GM21786 (cell line): ENCODE measurements at regions not wholly inside any gene's neighbourhood (a gene's known extent, or its start where the extent isn't known, plus 50 kb on each side); places are given as distances from the start of the nearest gene placed in this dataset.

Experiments
- ATAC-seq: cut with Tn5 transposase; IDR thresholded peaks from one replicate; pipeline ENCODE4 v1.9.1; 2021; ENCODE audit not compliant: unreplicated experiment

DNA sequence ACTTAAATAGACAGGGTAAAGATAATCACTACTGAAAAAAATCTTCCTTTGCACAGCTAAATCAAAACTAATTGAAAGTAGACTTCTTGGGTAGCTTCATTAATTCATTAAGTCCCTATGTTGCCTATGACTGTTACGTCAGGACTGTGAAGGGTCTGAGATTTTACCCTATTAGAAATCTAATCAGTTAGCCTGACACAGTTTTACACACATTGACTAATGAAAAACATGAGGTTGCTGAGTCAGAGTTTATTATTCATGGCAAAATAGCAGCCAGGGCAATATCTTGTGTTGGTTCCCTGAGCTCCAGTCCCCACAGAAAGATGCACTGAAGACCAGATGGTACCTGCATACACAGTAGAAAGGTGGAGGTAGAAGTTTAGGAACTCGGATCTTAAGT lies 262.5 kb upstream of the ZP4 start:
- no peak for ATAC-seq

DNA sequence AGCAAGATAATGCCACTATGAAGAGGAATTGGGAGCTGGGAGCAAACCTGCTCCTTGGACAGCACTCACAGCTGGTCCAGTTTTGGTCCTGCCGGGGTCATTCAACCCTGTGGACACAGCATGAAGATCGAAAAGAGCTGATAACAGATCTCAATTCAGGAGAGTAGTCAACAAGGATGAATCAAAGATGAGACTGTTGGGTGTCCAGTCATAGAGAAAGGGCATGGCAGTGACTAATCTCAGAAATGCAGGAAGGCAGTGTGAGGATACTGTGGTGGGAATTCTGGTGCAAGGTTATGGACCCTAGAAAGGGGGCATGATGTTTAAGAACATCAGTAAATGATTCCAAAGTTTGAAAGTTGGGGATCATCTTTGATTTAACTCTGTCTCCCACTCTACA lies 261.4 kb upstream of the ZP4 start:
- no peak for ATAC-seq

DNA sequence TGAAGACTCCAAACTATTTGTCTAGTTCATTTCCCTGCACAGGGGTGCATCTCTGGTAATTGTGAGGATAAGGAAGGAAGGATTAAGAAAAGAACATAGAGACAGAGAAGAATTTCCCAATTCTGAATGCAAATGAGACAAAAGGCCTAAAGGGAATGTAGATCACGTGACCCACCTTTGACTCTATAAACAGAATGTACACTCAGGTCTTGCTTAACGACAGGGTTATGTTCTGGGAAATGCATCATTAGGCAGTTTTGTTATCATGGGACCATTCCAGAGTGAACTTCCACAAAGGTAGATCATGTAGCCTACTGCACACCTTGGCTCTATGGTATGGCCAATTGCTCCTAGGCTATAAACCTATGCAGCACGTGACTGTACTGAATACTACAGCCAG lies 252.3 kb upstream of the ZP4 start:
- no peak for ATAC-seq

DNA sequence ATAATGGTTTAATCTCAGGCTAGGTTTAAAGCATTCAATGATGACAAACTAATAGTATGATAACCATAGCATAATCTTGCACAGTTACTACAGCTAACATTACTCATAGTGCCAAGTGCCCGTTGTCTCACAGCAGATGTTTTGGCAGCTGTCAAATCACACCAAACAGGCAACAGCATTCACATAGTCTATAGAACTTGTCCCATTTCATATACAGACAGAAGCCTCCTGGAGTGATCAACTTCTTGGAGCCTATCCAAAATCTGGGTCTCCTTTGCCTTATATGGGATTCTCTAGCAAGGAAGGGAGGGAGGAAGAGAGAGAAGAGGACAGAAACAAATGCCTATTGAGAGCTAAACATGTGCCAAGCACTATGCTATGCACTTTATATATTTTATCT lies 250.6 kb upstream of the ZP4 start:
- ATAC-seq = no peak

DNA sequence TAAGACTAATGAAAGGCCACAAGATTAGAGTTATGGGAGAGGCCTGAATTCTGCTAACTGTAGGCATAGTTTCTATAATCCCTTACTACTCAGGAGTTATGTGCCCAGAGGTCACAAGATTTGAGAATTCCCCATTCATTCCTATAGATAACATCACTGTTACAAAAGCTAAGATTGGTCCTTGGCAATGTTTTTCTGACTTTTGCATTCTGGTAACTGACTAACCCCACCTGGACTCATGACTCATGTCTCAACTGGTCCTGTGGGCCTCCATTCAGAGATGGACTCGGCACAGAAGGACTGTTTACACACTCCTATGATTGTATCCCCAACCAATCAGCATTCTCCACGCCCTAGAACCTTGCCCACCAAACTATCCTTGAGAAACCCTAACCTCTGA lies 249.0 kb upstream of the ZP4 start:
- no peak for ATAC-seq

DNA sequence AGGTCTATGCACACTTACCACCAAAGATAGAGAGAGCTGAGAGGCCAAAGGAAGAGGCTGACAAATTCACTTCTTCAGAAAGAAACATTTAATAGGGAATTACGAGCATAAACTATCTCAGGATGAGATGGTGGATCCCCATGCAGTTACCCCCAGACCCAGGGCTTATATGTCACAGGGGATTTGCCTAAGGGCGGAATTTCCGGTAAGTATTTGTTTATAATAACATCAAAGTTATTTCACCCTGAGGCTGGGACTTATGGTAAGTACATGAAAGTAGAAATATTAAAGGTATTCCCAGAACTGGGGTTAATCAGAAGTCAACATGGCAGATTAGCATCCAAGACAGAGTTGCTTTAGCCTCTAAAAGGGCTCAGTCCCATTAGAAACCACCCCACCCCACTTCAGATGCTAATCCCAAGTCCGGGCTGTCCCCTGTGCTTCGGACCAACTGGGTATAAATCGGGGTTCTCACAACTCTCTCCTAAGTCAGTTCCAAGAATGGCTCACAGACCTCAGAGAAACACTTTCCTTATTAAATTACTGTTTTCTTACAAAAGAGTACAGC lies 247.4 kb upstream of the ZP4 start:
- no peak for ATAC-seq

DNA sequence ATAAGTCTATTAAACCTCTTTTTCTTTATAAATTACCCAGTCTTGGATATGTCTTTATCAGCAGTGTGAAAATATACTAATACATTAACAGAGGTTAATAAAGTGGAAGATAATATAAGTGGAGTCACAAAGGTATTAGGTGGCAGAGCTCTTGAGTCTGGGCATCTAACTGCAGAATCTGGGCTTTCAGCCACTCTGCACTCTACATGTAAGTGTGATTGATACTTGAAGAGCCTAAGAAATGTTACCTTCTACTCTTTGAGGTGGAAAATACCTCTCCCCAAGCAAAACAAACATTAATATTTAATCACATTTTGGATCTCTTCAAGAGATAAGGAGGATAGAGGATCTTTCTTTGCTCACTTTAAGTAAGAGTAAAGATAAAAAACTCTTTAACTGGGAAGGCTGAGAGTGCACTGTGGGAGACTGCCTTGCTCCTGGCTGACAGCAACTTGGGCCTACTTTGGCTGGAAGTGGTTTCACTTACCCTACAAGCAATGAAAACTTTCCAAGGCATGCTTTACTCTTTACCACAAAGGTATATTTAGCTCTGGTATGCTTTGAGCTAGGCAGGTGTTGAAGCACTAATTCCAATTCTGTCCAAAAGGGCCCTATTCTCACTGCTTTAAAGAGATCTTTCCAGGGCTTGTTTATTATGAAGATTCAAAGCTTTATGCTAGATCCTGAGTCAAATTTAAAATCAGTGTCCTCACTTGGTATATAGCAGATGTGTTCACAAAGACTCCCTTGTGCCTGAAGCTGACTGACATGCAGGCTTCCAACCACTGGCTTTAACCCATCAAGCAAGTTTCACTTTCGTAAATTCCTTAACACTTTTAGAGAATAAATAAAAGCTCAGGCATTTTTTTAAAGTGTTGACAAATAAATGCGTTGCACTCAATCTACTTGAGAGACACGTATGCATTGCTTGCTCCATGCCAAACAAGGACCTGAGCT lies 245.3 kb upstream of the ZP4 start:
- ATAC-seq = no peak

DNA sequence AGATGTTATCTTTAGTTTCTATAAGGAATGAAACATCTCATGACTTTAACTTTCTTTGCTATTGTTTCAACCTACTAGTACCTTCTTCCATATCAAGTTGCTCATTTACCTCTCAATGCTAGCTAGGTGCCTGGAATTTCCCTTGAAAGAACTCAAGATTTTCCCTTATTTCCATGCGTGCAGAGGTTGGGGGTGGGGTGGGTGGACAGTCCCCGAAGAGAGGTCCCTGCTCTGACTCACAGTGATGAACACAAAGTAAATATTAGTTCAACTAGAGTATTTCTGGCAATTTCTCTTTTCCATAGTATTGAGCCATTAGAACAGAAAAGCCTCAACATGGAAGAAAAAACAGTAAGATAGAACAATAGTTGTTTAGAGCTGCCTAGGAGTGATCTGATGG lies 239.0 kb upstream of the ZP4 start:
- ATAC-seq = no peak

DNA sequence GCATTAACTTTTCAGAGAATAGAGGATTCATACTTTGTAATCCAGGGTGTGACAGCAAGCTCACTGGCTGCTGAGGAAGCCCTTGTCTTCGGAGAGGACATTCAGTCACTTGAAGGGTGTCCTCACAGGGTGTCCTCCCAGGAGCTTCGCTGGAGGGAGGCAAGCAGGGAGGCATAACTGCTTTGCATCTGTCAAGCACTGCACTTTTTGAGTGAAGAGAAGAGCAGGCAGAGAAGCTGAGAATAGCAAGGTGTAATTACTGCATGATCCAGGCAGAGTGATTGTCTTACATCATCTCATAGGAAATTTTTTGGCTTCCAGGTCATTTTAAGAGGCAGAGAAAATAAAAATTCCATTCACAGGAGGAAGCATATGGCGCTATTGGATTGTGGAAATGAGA lies 232.5 kb upstream of the ZP4 start:
- ATAC-seq = no peak

DNA sequence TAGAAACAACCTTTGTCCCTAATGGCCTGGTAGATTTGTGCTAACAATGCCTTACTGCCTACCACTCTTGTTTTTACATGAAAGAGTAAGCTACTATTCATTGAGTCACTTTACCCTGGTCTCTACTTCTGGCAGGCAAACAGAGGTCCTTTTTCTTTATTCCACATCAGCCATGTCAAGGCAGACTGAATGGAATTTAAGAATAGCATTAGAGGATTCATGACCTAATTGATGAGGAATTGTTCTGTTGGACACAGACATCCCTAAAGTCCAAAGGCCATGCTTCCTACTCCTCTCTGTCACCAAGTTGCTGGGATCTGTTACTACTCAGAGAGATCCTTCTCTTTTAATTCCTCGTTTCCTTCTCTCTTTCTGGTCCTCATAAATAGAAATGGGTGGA lies 229.1 kb upstream of the ZP4 start:
- no peak for ATAC-seq

DNA sequence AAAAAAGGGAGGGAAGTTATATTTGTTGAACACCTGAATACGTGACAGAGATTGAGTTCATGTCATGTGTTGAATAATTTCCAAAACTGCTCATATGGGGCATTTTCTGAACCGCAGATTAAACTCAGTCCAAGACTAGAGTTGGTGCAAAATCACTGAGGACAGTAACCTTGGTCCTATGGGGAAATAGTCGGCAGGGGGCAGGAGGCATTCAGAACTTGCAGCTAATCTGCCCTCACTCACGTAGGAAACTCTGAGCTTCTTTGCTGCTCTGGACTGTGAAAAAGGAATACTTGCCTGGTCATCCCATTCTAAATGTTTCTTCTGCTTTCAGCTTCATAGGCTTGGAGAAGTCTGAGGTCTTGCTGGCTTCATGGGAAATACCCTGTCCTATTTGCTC lies 228.3 kb upstream of the ZP4 start:
- no peak for ATAC-seq

DNA sequence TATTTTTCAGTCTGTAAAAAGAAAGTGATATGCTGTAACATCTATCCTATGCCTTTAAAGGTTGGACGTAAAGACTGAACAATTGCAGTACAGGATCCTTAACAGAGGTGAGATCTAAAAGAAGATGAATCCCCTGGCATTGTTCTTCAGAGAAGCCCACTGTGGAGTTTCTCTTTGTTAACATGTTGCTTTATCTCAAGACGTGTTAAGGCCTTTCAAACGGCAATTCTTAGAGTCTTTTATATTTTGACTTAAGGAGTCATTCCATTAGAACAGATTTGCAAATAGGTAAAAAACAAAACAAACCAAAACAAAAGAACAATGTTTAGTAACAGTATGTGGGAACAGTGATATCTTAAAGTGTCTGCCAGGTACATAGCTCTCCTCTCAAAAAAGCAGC lies 225.1 kb upstream of the ZP4 start:
- ATAC-seq = no peak

DNA sequence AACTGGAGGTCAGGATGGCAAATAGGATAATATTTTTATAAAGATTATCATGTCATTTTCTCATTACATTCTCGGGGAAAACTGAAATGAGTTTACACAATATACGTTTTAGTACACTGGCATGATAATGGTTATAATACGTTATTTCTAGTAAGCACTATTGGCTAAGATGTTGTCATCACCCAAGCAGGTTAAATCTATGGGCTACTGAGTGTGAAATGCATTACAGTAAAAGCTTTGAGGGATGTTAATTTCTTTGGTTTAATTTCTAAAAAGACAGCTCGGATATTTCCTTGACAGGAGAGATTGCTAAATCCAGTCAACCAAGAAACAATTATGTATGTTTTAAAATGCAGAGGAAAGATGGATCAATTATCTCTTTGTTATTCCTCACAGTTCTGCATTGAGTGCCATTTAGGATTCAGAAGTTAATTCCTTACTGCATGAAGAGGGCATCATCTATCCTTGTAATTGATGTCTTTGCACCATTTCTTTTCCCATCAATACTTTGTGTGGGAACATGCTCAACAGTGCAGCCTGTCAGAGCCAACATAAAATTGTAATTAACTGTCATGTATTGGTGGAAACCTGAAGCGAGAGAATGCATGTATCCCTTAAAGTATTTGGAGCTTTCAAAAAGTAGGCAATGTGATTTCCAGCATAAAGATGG lies 222.4 kb upstream of the ZP4 start:
- ATAC-seq = no peak

DNA sequence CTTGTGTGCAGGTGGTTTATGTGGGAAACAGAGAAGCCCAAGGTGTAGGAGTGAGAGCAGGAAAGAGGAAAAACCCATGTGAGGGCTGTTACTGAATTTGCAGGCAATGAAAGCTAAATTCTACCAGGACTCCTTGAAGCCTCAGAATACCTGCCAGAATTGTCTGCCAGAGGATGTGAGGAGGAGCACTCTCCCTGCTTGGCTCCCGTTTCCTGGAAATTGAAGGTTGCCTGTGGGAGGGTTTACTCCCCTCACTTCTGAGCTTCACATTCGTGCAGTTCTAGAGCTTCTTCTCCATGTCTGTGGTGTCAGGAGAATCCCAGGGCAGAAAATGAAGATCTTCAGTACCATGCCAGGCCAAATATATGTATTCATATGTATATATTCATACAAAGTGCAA lies 220.8 kb upstream of the ZP4 start:
- ATAC-seq = no peak

DNA sequence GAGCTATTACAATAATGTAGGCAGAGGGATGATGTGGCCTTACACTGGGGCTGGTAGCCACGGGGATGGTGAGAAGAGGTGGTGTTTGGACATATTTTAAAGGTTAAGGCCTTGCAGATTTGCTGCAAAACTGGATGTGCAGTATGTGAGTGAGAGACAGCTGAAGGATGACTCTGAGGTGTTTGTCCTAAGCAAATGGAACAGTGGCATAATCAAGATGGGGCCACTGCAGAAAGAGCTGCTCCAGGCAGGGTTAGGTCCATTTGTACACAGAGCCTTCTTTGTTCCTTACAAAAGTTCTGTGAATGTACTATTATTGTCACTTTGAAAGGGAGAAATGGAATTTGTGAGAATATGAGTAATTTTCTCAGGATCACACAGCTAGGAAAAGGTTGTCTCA lies 220.4 kb upstream of the ZP4 start:
- ATAC-seq = no peak

DNA sequence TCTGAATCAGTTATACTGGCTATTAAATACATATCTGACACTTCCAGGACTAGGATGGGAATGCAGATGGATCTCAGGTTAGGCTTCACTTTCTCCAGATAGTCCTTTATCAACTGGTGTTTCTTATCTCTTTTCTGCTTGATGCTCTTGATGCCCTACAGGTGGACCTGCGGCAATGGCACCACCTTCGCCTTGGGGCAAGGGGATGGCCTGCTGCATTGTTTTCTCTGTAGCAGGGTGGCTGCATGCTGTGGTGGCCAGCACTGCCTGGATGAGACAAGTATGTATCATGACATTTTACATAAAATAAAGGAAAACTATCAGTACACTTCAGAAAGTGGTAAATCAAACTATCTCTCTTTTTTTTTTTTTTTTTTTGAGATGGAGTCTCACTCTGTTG lies 217.7 kb upstream of the ZP4 start:
- no peak for ATAC-seq

DNA sequence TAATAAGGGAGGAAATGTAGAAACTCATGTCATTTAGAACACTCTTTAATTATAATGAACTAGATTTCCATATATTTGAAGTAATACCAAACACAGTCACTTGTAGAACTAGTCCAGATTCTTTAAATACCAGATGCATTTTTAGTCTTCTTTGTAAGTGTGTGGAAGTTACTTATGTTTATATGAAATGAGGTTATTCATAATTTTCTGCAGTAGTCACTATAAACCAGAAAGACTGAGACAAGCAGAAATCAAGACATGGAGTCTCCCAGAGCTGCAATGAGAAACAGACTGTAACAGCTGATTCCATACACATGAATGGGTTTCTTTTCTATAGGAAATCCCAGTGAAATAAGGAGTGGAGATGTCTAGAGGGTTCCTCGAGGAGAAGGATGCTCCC lies 216.6 kb upstream of the ZP4 start:
- ATAC-seq = no peak

DNA sequence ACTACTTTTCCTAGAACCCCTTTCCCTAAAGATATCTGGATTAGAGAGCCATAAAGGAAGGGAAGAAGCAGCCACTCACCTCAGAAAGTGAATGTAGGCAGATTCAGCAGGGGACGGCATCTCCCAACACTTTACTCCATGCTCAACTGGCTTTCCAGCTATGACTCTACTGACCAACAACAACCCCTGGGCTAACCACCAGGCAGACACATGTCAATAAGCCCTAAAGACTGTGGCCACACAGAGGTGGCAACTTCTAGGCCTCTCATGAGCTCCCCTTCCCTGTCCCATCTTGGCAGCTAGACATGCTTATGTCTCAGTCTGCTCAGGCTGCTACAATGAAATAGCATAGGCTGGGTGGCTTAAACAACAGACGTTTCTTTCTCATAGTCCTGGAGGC lies 214.0 kb upstream of the ZP4 start:
- no peak for ATAC-seq

DNA sequence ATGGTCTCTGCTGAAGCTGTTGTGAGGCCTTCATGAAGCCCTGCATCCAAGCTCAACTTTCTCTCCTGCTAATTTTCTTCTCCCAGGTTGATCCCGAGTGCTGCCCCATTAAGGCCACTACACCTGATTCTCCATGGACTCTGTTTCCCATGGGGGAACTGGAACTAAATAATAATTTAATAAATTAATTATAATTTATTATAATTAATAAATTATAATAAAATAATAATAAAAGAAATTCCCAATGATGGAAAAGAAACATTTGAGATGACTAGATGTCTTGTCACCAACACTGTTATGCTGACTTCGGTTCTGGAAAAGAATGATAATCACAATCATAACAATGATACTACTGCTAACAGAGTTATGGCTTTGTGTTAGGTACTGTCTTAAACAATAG lies 211.2 kb upstream of the ZP4 start:
- no peak for ATAC-seq

DNA sequence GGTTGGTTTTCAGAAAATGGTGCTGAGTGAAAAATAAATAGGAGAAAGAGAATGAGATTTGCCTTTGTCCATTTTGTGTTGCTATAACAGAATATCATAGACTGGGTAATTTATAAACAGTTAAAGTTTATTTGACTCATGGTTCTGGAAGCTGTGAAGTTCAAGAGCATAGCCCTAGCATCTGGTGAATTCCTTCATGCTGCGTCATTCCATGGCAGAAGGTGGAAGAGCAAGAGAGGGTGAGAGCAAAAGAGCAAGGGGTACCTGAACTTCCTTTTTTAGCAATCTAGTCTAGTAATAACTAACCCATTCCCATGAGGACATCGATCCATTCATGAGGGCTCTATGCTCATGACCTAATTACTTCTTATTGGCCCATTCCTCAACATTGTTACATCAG lies 209.1 kb upstream of the ZP4 start:
- no peak for ATAC-seq

DNA sequence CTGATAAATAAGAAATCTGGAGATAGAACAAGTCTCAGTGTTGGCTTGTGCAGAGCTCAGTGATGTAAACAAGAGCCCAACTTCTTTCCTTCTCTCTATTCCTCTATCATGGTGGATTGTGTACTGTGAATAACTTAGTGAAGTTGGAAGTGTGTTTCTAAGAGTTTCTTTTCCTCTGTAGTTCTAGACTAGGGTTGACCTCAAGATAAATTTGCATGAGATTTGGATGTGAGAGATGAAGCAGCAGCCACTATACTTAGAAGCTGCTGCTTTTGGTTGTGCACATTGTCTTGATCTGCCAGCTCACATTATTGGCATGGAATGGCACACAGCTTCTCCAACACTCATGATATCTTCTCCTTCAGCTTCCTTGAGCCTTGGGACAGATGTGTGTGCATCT lies 198.9 kb upstream of the ZP4 start:
- no peak for ATAC-seq

DNA sequence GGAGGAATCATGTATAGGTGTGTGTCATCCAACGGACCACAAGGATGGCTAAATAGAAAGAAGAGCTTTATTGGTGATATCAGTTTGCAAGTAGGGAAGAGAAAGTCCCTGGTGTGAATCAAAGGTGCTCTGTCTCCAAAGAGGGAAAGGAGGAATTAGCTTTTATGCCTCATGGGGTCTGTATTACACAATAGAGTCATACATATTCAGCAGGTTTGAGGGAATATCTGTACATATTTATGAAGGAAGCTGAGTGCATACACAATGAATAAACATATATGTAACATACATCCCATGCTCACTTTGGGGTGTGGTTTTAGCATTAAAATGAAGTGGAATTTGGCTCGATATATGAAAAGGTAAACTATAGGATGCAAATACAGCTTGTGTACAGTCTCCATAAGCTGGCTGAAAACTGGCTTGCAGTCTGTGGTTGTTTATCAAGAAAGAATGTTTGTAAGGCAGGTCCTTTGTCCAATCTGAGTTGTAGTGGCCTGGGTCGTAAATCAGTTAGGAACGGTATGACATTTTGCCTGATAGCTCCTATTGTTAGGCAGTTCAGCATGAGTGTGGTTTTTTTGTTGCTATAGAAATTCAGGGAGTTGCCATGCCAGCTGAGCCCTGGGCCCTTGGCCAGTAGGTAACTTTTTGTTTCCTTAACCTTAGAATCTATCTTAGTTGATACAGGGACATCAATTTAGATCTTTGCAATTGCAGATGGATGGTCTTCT lies 198.0 kb upstream of the ZP4 start:
- no peak for ATAC-seq
